ENCODE measurements at regions not wholly inside any gene's neighbourhood (a gene's known extent, or its start where the extent isn't known, plus 50 kb on each side); places are given as distances from the start of the nearest gene placed in this dataset.

DNA sequence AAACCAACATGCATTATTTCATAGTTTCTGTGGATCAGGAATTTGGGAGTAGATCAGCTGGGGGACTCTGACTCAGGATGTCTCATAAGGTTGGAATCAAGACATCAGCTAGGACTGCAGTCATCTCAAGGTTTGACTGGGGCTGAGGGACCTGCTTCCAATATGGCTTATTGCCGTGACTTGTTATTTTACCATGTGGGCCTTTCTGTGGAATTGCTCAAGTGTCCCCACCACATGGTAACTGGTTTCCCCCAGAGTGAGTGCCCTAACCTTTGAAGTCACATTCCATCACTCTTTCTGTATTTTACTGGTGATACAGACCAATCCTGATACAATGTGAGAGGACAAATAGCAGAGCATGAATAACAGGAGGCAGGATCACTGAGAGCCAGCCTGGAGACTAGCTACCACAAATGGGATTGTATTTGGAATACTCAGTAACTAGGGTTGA lies 70.2 kb upstream of the ELL2 start:
- POLR2A ChIA-PET: no interaction called here
- DNase-seq: no peak
- CTCF ChIA-PET: no interaction called here
- Mint-ChIP-seq H3K4me1 (no peaks in the 10 kb centered on the region), H3K36me3 (ENCODE audit: low read depth) (no peaks in the 10 kb centered on the region), H3K9me3 (no peaks in the 10 kb centered on the region), H3K27me3 (peaks cover 2% of the 10 kb centered on the region), H3K4me3 (no peak overlapping the region), H3K27ac (no peak overlapping the region)

- DNase-seq: no peak
- H3K4me1 Mint-ChIP-seq: no peaks in the 10 kb centered on the region
- ChIA-PET POLR2A (no interaction called here), CTCF (no interaction called here)
- H3K4me3 Mint-ChIP-seq: no peak overlapping the region
- no peaks in the 10 kb centered on the region for H3K36me3 Mint-ChIP-seq (ENCODE audit: low read depth)
- no peak overlapping the region for H3K27ac Mint-ChIP-seq
- no peaks in the 10 kb centered on the region for H3K9me3 Mint-ChIP-seq
- peaks cover 2% of the 10 kb centered on the region for H3K27me3 Mint-ChIP-seq
Observed at GRCh38 chr5:96031180-96031579, 69.5 kb upstream of the ELL2 start.

- no peak overlapping the region for H3K27ac Mint-ChIP-seq
- no peak for DNase-seq
- H3K4me3 Mint-ChIP-seq: no peak overlapping the region
- ChIA-PET POLR2A (no interaction called here), CTCF (no interaction called here)
- H3K27me3 Mint-ChIP-seq: peaks cover 2% of the 10 kb centered on the region
- no peaks in the 10 kb centered on the region for H3K4me1 Mint-ChIP-seq
- no peaks in the 10 kb centered on the region for H3K36me3 Mint-ChIP-seq (ENCODE audit: low read depth)
- no peaks in the 10 kb centered on the region for H3K9me3 Mint-ChIP-seq
Observed at GRCh38 chr5:96026406-96027041, 64.9 kb upstream of the ELL2 start.

GRCh38 chr5:96024683-96025475 lies 63.2 kb upstream of the ELL2 start:
- H3K4me1 Mint-ChIP-seq: no peaks in the 10 kb centered on the region
- peaks cover 2% of the 10 kb centered on the region for H3K27me3 Mint-ChIP-seq
- no peak overlapping the region for H3K4me3 Mint-ChIP-seq
- no peaks in the 10 kb centered on the region for H3K9me3 Mint-ChIP-seq
- no peak overlapping the region for H3K27ac Mint-ChIP-seq
- H3K36me3 Mint-ChIP-seq (ENCODE audit: low read depth): no peaks in the 10 kb centered on the region
- POLR2A ChIA-PET: no interaction called here
- DNase-seq: no peak
- CTCF ChIA-PET: no interaction called here

DNA sequence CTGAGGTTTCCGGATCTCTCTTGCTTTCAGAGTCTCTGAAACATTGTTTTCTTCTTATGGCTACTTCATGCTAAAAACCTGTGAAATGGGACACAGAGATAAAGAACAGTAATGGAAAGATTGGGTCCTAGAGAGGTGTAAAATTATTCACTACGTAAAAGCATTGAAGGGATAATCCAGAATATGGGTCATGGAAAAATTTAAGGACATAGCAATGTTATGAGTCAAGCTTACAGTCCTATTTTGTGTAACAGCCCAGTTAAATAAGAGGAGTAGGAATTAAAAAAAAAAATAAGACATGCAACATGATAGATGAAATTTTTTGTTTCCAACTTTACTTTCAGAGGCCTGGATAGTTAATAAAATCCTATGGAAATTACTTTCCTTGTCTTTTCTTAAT lies 61.9 kb upstream of the ELL2 start:
- no peak overlapping the region for H3K4me3 Mint-ChIP-seq
- H3K36me3 Mint-ChIP-seq (ENCODE audit: low read depth): no peaks in the 10 kb centered on the region
- no peak overlapping the region for H3K27ac Mint-ChIP-seq
- ChIA-PET CTCF (no interaction called here), POLR2A (no interaction called here)
- no peaks in the 10 kb centered on the region for H3K4me1 Mint-ChIP-seq
- peaks cover 2% of the 10 kb centered on the region for H3K27me3 Mint-ChIP-seq
- no peaks in the 10 kb centered on the region for H3K9me3 Mint-ChIP-seq
- DNase-seq: no peak

DNA sequence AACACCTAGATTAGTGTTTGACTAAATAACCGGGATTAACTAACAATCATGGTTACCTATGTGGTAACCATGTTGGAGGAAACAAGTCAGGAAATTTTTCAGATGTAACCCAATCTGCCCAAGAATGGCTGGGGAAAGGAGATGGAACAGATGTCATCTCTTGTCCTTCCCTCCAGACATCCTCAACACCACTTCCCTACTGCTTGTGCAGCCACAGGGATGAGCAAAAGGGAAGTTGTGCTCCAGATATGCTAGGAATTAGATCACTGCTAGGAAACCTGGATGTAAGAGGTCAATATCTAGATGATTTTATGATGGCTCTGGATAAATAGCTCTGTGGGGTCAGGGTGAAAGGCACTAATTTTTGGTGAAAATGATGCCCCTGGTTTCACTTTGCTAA lies 61.3 kb upstream of the ELL2 start:
- ChIA-PET POLR2A (no interaction called here), CTCF (no interaction called here)
- no peak for DNase-seq
- Mint-ChIP-seq H3K27ac (no peak overlapping the region), H3K4me3 (no peak overlapping the region), H3K9me3 (no peaks in the 10 kb centered on the region), H3K36me3 (ENCODE audit: low read depth) (no peaks in the 10 kb centered on the region), H3K4me1 (no peaks in the 10 kb centered on the region), H3K27me3 (peaks cover 2% of the 10 kb centered on the region)

GRCh38 chr5:96017951-96018350 lies 56.3 kb upstream of the ELL2 start:
- Mint-ChIP-seq H3K4me3 (no peak overlapping the region), H3K27me3 (no peaks in the 10 kb centered on the region), H3K9me3 (peaks cover 3% of the 10 kb centered on the region), H3K27ac (no peak overlapping the region), H3K4me1 (peaks cover 2% of the 10 kb centered on the region), H3K36me3 (ENCODE audit: low read depth) (no peaks in the 10 kb centered on the region)
- ChIA-PET POLR2A (no interaction called here), CTCF (no interaction called here)
- no peak for DNase-seq

DNA sequence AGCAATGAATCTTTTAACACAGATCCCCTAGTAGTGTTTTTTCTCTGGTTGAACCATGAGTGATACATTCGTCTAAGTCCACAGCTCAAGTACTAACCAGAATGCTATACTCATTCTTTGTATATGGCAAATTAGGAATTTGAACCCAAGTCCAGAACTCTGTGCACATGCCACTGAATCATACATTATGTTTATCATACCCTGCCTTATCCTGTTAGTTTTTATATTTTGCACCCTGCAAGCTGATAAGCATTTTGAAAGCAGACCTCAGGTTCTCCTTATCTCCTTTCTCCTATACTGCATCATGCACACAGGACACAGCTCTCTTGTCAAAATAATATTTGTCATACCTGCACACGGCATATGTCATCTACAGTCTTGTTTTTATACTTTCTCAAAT lies 54.6 kb upstream of the ELL2 start:
- Mint-ChIP-seq H3K36me3 (ENCODE audit: low read depth) (no peaks in the 10 kb centered on the region), H3K4me1 (peaks cover 2% of the 10 kb centered on the region), H3K9me3 (peaks cover 3% of the 10 kb centered on the region), H3K27me3 (no peaks in the 10 kb centered on the region), H3K27ac (no peak overlapping the region), H3K4me3 (no peak overlapping the region)
- DNase-seq: no peak
- ChIA-PET CTCF (interaction anchor here (0.9 kb wide), 1 partner anchor 307 kb away, joined by 3 read pairs; no protein-coding TSS in a partner anchor), POLR2A (no interaction called here)

GRCh38 chr5:96015709-96016108 lies 54.1 kb upstream of the ELL2 start:
- DNase-seq: no peak

DNA sequence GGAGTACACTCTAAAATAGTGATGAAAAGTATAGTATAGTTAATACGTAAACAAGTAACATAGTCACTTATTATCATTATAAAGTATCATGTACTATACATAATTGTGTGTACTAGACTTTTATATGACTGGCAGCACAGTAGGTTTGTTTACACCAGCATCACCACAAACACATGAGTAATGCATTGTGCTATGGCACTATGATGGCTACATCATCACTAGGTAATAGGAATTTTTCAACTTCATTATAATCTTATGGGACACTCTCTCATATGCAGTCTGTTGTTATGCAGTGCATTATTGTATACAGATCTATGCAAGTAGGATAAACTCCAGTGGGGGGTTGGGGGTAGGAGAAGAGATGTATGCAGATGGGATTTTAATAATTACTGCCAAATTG lies 52.7 kb upstream of the ELL2 start:
- ChIA-PET CTCF (no interaction called here), POLR2A (no interaction called here)
- peaks cover 2% of the 10 kb centered on the region for H3K4me1 Mint-ChIP-seq
- DNase-seq: no peak
- no peaks in the 10 kb centered on the region for H3K27me3 Mint-ChIP-seq
- H3K27ac Mint-ChIP-seq: no peak overlapping the region
- no peaks in the 10 kb centered on the region for H3K36me3 Mint-ChIP-seq (ENCODE audit: low read depth)
- no peak overlapping the region for H3K4me3 Mint-ChIP-seq
- H3K9me3 Mint-ChIP-seq: peaks cover 3% of the 10 kb centered on the region

More at GRCh38 chr5:96015709-96016108, 54.1 kb upstream of the ELL2 start:
- CTCF ChIA-PET: interaction anchor here (0.9 kb wide), 1 partner anchor 308 kb away, joined by 3 read pairs; no protein-coding TSS in a partner anchor
- peaks cover 3% of the 10 kb centered on the region for H3K9me3 Mint-ChIP-seq
- POLR2A ChIA-PET: no interaction called here
- no peak overlapping the region for H3K27ac Mint-ChIP-seq
- no peak overlapping the region for H3K4me3 Mint-ChIP-seq
- H3K4me1 Mint-ChIP-seq: peaks cover 2% of the 10 kb centered on the region
- H3K27me3 Mint-ChIP-seq: no peaks in the 10 kb centered on the region
- no peaks in the 10 kb centered on the region for H3K36me3 Mint-ChIP-seq (ENCODE audit: low read depth)

- Mint-ChIP-seq H3K36me3 (ENCODE audit: low read depth) (no peaks in the 10 kb centered on the region), H3K9me3 (peaks cover 3% of the 10 kb centered on the region), H3K27ac (no peak overlapping the region), H3K27me3 (no peaks in the 10 kb centered on the region), H3K4me3 (no peak overlapping the region), H3K4me1 (peaks cover 2% of the 10 kb centered on the region)
- POLR2A ChIA-PET: no interaction called here
- CTCF ChIA-PET: interaction anchor here (0.6 to 0.7 kb wide), 2 partner anchors 112 to 333 kb away, joined by 3 read pairs; no protein-coding TSS in a partner anchor
- DNase-seq: no peak
Observed at GRCh38 chr5:96013254-96013653, 51.6 kb upstream of the ELL2 start.

DNA sequence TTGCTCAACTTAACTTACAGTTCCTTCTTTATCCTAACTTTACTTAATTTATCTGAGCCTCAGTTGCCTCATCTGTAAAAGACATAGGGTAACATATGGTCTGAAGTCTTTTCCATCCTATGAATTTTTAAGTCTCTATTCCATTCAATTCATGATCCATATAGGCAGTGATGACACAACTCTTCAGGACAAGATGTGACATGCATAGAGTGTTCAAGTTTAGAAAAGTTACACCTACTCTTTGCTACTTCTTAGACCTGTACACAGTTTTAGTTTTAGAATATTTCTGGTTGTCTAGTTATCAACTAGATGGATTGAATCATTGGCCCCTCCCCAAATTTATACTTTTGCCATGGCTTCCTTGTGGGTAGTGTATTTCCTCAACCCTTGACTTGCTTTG lies 50.7 kb upstream of the ELL2 start:
- no peak overlapping the region for H3K27ac Mint-ChIP-seq
- ChIA-PET POLR2A (no interaction called here), CTCF (no interaction called here)
- H3K27me3 Mint-ChIP-seq: no peaks in the 10 kb centered on the region
- no peak for DNase-seq
- H3K4me1 Mint-ChIP-seq: peaks cover 2% of the 10 kb centered on the region
- H3K36me3 Mint-ChIP-seq (ENCODE audit: low read depth): no peaks in the 10 kb centered on the region
- H3K9me3 Mint-ChIP-seq: peaks cover 3% of the 10 kb centered on the region
- H3K4me3 Mint-ChIP-seq: no peak overlapping the region

Data from activated CD4-positive, alpha-beta T cell treated with anti-CD3 and anti-CD28 coated beads, Interleukin-2, amount 10 ng/mL, durations not matched to agents 7 days and 5 days (primary cell).